Fibroblast of the aortic adventitia (primary cell): ENCODE measurements at regions not wholly inside any gene's neighbourhood (a gene's known extent, or its start where the extent isn't known, plus 50 kb on each side); places are given as distances from the start of the nearest gene placed in this dataset.
A peak's percentile ranks its signal among the peaks of the same experiment; 100 is the strongest.

Source experiments
- DNase-seq: peaks from one replicate; pipeline ENCODE4 v3.0.0-alpha.2; 2010; ENCODE audit warnings: low read depth
- H3K4me3 ChIP-seq: 2 replicates; pipeline ENCODE4 v1.5.1; 2011; ENCODE audit warnings: low read depth, mild to moderate bottlenecking, control low read depth, low read length, moderate library complexity
- TF ChIP-seq, protein P1 (sequence below): IDR thresholded peaks from 2 replicates; pipeline ENCODE4 v1.5.1; 2011; ENCODE audit warnings: mild to moderate bottlenecking, low read length, control low read depth, inconsistent platforms; ENCODE audit not compliant: insufficient read depth

DNA sequence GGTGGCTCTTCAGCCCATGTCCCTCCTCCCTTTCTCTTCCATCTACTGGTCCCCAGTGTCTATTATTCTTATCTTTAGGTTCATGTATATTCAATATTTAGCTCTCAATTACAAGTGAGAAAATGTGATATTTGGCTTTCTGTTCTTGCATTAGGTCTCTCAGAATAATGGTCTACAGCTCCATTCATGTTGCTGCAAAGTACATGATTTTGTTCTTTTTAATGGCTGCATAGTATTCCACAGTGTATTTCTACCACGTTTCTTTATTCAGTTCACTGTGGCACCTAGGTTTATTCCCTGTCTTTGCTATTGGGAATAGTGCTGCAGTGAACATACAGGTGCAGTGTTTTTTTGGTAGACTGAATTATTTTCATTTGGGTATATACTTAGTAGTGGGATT, 1308.8 kb downstream of the EFNA5 start:
- no peak for DNase-seq
- no peak overlapping the region for H3K4me3 ChIP-seq
- TF ChIP-seq, protein P1, sequence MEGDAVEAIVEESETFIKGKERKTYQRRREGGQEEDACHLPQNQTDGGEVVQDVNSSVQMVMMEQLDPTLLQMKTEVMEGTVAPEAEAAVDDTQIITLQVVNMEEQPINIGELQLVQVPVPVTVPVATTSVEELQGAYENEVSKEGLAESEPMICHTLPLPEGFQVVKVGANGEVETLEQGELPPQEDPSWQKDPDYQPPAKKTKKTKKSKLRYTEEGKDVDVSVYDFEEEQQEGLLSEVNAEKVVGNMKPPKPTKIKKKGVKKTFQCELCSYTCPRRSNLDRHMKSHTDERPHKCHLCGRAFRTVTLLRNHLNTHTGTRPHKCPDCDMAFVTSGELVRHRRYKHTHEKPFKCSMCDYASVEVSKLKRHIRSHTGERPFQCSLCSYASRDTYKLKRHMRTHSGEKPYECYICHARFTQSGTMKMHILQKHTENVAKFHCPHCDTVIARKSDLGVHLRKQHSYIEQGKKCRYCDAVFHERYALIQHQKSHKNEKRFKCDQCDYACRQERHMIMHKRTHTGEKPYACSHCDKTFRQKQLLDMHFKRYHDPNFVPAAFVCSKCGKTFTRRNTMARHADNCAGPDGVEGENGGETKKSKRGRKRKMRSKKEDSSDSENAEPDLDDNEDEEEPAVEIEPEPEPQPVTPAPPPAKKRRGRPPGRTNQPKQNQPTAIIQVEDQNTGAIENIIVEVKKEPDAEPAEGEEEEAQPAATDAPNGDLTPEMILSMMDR: no peak

DNA sequence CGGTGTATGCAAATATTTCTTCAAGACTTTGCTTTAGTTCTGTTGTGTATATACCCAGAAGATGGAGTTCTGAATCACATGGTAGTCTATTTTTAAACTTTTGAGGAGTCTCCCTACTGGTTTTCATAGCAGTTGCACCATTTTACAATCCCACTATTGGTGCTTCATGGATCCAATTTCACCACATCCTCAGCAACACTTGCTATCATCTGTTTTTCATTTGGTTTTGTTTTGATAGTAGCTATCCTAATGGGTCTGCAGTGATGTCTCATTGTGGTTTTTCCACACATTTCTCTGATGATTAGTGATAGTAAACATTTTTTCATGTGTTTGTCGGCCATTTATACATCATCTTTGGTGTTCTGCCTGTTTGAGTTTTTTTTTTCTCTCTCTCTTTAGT, 1339.3 kb downstream of the EFNA5 start:
- H3K4me3 ChIP-seq: no peak overlapping the region
- DNase-seq: peak; percentile 71

DNA sequence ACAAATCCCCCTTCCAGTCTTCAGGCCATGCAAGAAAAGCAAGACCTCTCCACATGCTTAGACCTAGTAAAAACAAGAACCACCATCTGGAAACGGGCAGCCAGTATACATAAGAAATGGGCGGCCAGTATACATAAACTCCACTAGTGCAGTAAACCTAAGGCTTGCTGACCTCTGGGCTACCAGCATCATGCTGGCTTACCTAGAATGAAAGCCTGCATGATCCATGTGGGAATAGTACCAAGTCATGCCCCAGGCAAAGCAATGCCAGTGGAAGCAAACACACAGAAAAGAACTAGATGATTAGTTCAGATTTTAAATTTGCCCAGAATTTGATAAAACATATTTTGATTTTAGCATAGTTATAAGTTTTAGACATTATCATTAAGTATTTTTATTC, 1346.4 kb downstream of the EFNA5 start:
- DNase-seq: no peak
- TF ChIP-seq, protein P1: no peak
- H3K4me3 ChIP-seq: no peak overlapping the region

More for the DNA sequence above, 1339.3 kb downstream of the EFNA5 start:
- TF ChIP-seq, protein P1: no peak

DNA sequence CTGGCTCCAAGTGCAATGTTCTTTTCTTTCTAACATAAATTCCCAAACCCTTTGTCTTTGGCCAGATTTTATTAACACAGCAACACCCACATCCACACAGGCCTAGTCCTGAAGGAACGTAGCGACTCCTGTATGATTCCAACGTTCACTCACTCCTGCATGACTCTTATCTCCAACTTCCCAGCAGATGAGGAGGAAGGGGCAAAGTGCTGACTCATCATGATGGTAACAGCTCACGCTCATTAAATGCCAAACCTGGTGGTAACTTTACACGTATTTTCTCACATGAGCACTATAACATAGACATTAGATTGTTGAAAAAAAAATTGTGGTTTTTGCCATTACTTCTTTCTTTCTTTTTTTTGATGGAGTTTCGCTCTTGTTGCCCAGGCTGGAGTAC, 1349.5 kb downstream of the EFNA5 start:
- no peak overlapping the region for H3K4me3 ChIP-seq
- TF ChIP-seq, protein P1: no peak
- DNase-seq: peak; percentile 4

DNA sequence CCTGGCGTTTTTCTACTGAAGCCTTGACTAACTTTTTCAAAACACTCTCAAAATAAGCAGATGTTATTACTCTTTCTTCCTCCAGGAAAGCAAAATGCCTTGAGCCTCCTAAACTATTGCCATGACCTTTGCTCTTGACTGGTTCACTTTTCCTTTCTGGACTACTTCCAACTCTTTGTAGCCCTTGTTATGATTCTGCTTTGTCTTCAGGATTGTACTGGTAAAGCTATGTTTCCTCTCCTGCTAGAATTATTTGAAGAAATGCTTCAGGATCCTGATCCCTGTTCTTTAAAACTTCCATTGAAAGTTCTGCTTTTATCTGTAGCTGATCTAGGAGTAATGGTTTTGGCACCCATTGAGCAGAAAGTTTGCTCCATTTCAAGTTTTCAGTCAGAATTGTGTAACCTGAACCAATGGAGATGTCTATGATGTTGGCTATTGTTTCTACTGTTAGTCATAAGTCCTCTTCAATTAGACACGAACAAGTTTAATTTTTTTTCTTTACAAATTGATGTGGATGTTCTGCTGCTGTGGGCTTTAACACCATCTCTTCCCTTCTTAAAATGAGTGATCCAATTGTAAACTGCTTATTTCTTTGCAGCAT, 1356.4 kb downstream of the EFNA5 start:
- DNase-seq: peak; percentile 74
- H3K4me3 ChIP-seq: no peak overlapping the region
- TF ChIP-seq, protein P1: no peak

DNA sequence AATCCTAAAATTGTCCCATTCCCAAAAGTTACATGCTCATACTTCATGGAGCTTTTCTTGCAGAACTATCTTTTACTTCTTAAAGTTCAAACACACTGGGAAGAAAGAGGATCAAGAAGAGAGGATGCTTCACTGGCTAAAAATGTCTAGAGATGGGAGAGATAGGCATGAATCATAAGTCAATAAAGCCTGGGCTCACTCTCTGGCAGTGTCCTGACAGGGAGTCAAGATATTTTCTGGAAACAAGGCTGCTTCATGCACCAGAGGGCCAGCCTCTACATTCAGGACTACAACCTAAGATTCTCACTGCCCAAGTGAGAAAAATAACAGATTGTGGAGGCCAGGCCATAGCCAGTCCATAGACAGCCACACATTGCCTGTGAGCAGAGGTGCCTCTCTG, 1358.4 kb downstream of the EFNA5 start:
- peak; percentile 18 for DNase-seq
- TF ChIP-seq, protein P1: no peak
- no peak overlapping the region for H3K4me3 ChIP-seq
